Panc1 (cell line): ENCODE measurements at regions not wholly inside any gene's neighbourhood (a gene's known extent, or its start where the extent isn't known, plus 50 kb on each side); places are given as distances from the start of the nearest gene placed in this dataset.

Source experiments
- ATAC-seq: fragments of 200-7000 bp; cut with Tn5 transposase; 2 replicates; pipeline ENCODE4 v1.9.1; 2020; ENCODE audit warnings: mild to moderate bottlenecking, moderate library complexity
- BruUV-seq: library from RNA; stranded (reverse); fragments of 400-500 nt; replicated peaks from 2 replicates; lab custom pipeline; 2021; lab: Mats Ljungman, UMichigan
- CTCF ChIA-PET: fragments of 300-600 bp; sonication (Branson Sonifier 250); formaldehyde crosslinking; loops from one replicate; lab custom pipeline; 2022; ENCODE audit warnings: antibody characterized with exemption; lab: Charles Lee
- POLR2A ChIA-PET: fragments of 300-600 bp; sonication (Branson Sonifier 250); formaldehyde crosslinking; loops from one replicate; lab custom pipeline; 2022; ENCODE audit warnings: antibody characterized with exemption; lab: Charles Lee
- DNase-seq: peaks from one replicate; pipeline ENCODE4 v3.0.0-alpha.2; 2010; ENCODE audit warnings: low read depth, low spot score
- H3K27ac ChIP-seq: 2 replicates; pipeline ENCODE4 v1.5.1; 2011; ENCODE audit warnings: mild to moderate bottlenecking, low read length, inconsistent platforms
- H3K27me3 ChIP-seq: fragments of 200-500 bp; sonication (Bioruptor generic); 2 replicates; pipeline ENCODE4 v1.6.0; 2014; ENCODE audit warnings: low read length, inconsistent platforms; ENCODE audit not compliant: control insufficient read depth, insufficient read depth
- H3K36me3 ChIP-seq: fragments of 200-500 bp; sonication (Bioruptor generic); 2 replicates; pipeline ENCODE4 v1.5.1; 2014; ENCODE audit warnings: inconsistent platforms, mild to moderate bottlenecking, low read length, moderate library complexity; ENCODE audit not compliant: control insufficient read depth, insufficient read depth
- H3K4me1 ChIP-seq: 2 replicates; pipeline ENCODE4 v1.5.1; 2011; ENCODE audit warnings: inconsistent platforms, mild to moderate bottlenecking, low read length, moderate library complexity; ENCODE audit not compliant: control insufficient read depth, insufficient read depth
- H3K4me3 ChIP-seq, 2 experiments: 2 replicates each; pipeline ENCODE4 v1.5.1; 2011 to 2012; ENCODE audit warnings: low read depth in 2 of 2, low read length in 2 of 2, mild to moderate bottlenecking in 2 of 2, inconsistent platforms in 1 of 2, moderate library complexity in 1 of 2
- H3K9me3 ChIP-seq: fragments of 200-500 bp; sonication (Bioruptor generic); 2 replicates; pipeline ENCODE4 v1.5.1; 2014; ENCODE audit warnings: low read depth, mild to moderate bottlenecking, inconsistent platforms, low read length, moderate library complexity; ENCODE audit not compliant: control insufficient read depth, insufficient read depth
- POLR2AphosphoS5 ChIP-seq: IDR thresholded peaks from 2 replicates; pipeline ENCODE4 v1.6.1; 2012; ENCODE audit warnings: mild to moderate bottlenecking, low read depth, low read length, moderate library complexity
- SIN3A ChIP-seq: IDR thresholded peaks from 2 replicates; pipeline ENCODE4 v1.6.1; 2012; ENCODE audit warnings: low read depth, mild to moderate bottlenecking, low read length, moderate library complexity, borderline replicate concordance; ENCODE audit not compliant: insufficient read depth
- TCF7L2 ChIP-seq: IDR thresholded peaks from 2 replicates; pipeline ENCODE4 v1.6.1; 2011; ENCODE audit warnings: mild to moderate bottlenecking, low read depth, low read length, inconsistent platforms
- in situ Hi-C: cut with HindIII; loops from 2 replicates; pipeline ENCODE4 v1.10.0; 2016; ENCODE audit warnings: low sequenced_read_pairs, low pct_unique_long_range_greater_than_20kb
- intact Hi-C: fragments of 100-400 bp; cut with micrococcal nuclease; formaldehyde crosslinking; loops from one replicate; pipeline ENCODE4 v1.10.0; 2022; ENCODE audit not compliant: unreplicated experiment
- TF ChIP-seq, protein P1 (sequence below): fragments of 450-650 bp; IDR thresholded peaks from 2 replicates; pipeline ENCODE4 v1.5.1; 2017; ENCODE audit warnings: mild to moderate bottlenecking
- TF ChIP-seq, protein P2 (sequence below), 2 experiments: IDR thresholded peaks; 2 replicates each; pipeline ENCODE4 v1.6.1; 2011 to 2012; ENCODE audit warnings: low read depth in 2 of 2, control low read depth in 1 of 2, low read length in 1 of 2, mild to moderate bottlenecking in 1 of 2, moderate library complexity in 1 of 2; ENCODE audit not compliant: insufficient read depth in 1 of 2

- in situ Hi-C loops: no loop called here
- TF ChIP-seq, protein P1, sequence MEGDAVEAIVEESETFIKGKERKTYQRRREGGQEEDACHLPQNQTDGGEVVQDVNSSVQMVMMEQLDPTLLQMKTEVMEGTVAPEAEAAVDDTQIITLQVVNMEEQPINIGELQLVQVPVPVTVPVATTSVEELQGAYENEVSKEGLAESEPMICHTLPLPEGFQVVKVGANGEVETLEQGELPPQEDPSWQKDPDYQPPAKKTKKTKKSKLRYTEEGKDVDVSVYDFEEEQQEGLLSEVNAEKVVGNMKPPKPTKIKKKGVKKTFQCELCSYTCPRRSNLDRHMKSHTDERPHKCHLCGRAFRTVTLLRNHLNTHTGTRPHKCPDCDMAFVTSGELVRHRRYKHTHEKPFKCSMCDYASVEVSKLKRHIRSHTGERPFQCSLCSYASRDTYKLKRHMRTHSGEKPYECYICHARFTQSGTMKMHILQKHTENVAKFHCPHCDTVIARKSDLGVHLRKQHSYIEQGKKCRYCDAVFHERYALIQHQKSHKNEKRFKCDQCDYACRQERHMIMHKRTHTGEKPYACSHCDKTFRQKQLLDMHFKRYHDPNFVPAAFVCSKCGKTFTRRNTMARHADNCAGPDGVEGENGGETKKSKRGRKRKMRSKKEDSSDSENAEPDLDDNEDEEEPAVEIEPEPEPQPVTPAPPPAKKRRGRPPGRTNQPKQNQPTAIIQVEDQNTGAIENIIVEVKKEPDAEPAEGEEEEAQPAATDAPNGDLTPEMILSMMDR: no peak; the same call in none of the 2 replicates
- TF ChIP-seq, protein P2, sequence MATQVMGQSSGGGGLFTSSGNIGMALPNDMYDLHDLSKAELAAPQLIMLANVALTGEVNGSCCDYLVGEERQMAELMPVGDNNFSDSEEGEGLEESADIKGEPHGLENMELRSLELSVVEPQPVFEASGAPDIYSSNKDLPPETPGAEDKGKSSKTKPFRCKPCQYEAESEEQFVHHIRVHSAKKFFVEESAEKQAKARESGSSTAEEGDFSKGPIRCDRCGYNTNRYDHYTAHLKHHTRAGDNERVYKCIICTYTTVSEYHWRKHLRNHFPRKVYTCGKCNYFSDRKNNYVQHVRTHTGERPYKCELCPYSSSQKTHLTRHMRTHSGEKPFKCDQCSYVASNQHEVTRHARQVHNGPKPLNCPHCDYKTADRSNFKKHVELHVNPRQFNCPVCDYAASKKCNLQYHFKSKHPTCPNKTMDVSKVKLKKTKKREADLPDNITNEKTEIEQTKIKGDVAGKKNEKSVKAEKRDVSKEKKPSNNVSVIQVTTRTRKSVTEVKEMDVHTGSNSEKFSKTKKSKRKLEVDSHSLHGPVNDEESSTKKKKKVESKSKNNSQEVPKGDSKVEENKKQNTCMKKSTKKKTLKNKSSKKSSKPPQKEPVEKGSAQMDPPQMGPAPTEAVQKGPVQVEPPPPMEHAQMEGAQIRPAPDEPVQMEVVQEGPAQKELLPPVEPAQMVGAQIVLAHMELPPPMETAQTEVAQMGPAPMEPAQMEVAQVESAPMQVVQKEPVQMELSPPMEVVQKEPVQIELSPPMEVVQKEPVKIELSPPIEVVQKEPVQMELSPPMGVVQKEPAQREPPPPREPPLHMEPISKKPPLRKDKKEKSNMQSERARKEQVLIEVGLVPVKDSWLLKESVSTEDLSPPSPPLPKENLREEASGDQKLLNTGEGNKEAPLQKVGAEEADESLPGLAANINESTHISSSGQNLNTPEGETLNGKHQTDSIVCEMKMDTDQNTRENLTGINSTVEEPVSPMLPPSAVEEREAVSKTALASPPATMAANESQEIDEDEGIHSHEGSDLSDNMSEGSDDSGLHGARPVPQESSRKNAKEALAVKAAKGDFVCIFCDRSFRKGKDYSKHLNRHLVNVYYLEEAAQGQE (IDR thresholded peaks at IDR 0.05; ENCODE audit: insufficient read depth in 1 of 2, low read depth in 2 of 2, low read length in 1 of 2): no peak
- TF ChIP-seq SIN3A (no peak), POLR2AphosphoS5 (no peak), TCF7L2 (no peak)
- Histone ChIP-seq H3K27ac (no peak overlapping the region), H3K36me3 (no peaks in the 10 kb centered on the region), H3K4me3 (no peak overlapping the region), H3K4me1 (no peaks in the 10 kb centered on the region), H3K27me3 (no peaks in the 10 kb centered on the region; the same call in 1 of the 2 replicates), H3K9me3 (no peaks in the 10 kb centered on the region)
- no peak for DNase-seq
- ChIA-PET CTCF (no interaction called here), POLR2A (no interaction called here)
- no TSS peak for BruUV-seq
- ATAC-seq: no peak
- intact Hi-C loops: no loop called here
These were observed 79.3 kb upstream of the TBC1D3K start for GRCh38 chr17:37844977-37845293.

- Histone ChIP-seq H3K4me3 (no peak overlapping the region), H3K27me3 (no peaks in the 10 kb centered on the region; the same call in 1 of the 2 replicates), H3K27ac (no peak overlapping the region), H3K36me3 (no peaks in the 10 kb centered on the region), H3K4me1 (no peaks in the 10 kb centered on the region), H3K9me3 (no peaks in the 10 kb centered on the region)
- DNase-seq (no peak), ATAC-seq (peak; percentile 95)
- intact Hi-C loops: no loop called here
- POLR2A ChIA-PET: no interaction called here
- no TSS peak for BruUV-seq
- in situ Hi-C loops: no loop called here
- CTCF ChIA-PET: interaction anchor here (0.6 kb wide), 2 partner anchors 28 to 194 kb away, joined by 3 to 7 read pairs; no protein-coding TSS in a partner anchor
- TF ChIP-seq, protein P2 (IDR thresholded peaks at IDR 0.05; ENCODE audit: insufficient read depth in 1 of 2, low read depth in 2 of 2, low read length in 1 of 2): no peak
- no peak for TF ChIP-seq TCF7L2
- TF ChIP-seq, protein P1: peak; percentile 77
These were observed 79.8 kb upstream of the TBC1D3K start for GRCh38 chr17:37844158-37844976.
